SK-N-SH treated with all-trans-retinoic acid at 6 μM for 48 hours (cell line): ENCODE measurements at regions not wholly inside any gene's neighbourhood (a gene's known extent, or its start where the extent isn't known, plus 50 kb on each side); places are given as distances from the start of the nearest gene placed in this dataset.

ENCODE experiments used
- ARNTL ChIP-seq: fragments of 450-650 bp; formaldehyde crosslinking; IDR thresholded peaks from 2 replicates; pipeline ENCODE4 v1.5.0; 2020; ENCODE audit warnings: low read depth, mild to moderate bottlenecking, moderate library complexity, borderline replicate concordance
- OSR1 ChIP-seq: fragments of 250-450 bp; sonication (Bioruptor Pico); IDR thresholded peaks from 2 replicates; pipeline ENCODE4 v1.8.0; 2022; ENCODE audit warnings: moderate library complexity, mild to moderate bottlenecking, inconsistent platforms
- PATZ1 ChIP-seq: fragments of 250-450 bp; sonication (Bioruptor Pico); IDR thresholded peaks from 2 replicates; pipeline ENCODE4 v1.8.0; 2020; ENCODE audit warnings: mild to moderate bottlenecking, moderate library complexity, borderline replicate concordance
- SNAI2 ChIP-seq: fragments of 250-450 bp; sonication (Bioruptor Pico); IDR thresholded peaks from 2 replicates; pipeline ENCODE4 v1.5.0; 2020; ENCODE audit warnings: mild to moderate bottlenecking, moderate library complexity
- TOX ChIP-seq: fragments of 250-450 bp; sonication (Bioruptor Pico); IDR thresholded peaks from 2 replicates; pipeline ENCODE4 v1.8.0; 2021; ENCODE audit warnings: mild to moderate bottlenecking, moderate library complexity, borderline replicate concordance
- ZNF70 ChIP-seq: fragments of 450-650 bp; formaldehyde crosslinking; IDR thresholded peaks from 2 replicates; pipeline ENCODE4 v1.5.0; 2020; ENCODE audit warnings: mild to moderate bottlenecking, moderate library complexity
- ZNF8 ChIP-seq: fragments of 450-650 bp; formaldehyde crosslinking; IDR thresholded peaks from 2 replicates; pipeline ENCODE4 v1.5.0; 2020; ENCODE audit warnings: mild to moderate bottlenecking, moderate library complexity

- TF ChIP-seq PATZ1 (CRISPR knock-in tag) (no peak), ZNF70 (CRISPR knock-in tag) (no peak), ZNF8 (no peak), OSR1 (CRISPR knock-in tag) (no peak), ARNTL (CRISPR knock-in tag) (no peak), SNAI2 (CRISPR knock-in tag) (no peak), TOX (no peak)
These were observed 150.9 kb upstream of the SVIL start for GRCh38 chr10:29785701-29786100.
